ENCODE measurements at regions not wholly inside any gene's neighbourhood (a gene's known extent, or its start where the extent isn't known, plus 50 kb on each side); places are given as distances from the start of the nearest gene placed in this dataset.

DNA sequence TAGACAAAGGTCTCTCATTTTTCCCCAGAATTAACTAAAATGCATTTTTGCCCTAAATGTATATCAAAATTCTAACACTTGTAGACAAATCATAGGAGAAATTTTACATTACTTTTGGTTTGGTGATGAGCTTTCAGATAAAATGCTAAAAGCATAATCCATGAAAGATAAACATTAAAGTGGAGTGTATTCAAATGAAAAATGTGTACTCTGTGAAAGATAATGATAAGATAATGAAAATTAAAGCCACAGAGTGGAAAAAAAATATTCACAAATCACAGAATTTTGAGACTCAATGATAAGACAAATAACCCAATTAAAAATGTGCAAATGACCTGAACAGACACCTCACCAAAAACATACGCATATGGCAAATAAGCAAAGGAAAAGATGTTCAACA lies 176.9 kb upstream of the ADAMTS16 start:
- H3K27me3 ChIP-seq (ENCODE audit: insufficient read depth, low read length, poor library complexity), result no peaks in the 10 kb centered on the region
- H3K4me2 ChIP-seq (ENCODE audit: low read length), result no peak overlapping the region
- H2BK15ac ChIP-seq (replicated peaks; ENCODE audit: low read depth), result no peak overlapping the region
- no peak overlapping the region for H2BK5ac ChIP-seq (ENCODE audit: low read length)
- H3K79me2 ChIP-seq (ENCODE audit: control insufficient read depth, insufficient read depth, low read length), result no peaks in the 10 kb centered on the region
- no peak overlapping the region for H3K56ac ChIP-seq (ENCODE audit: low read length)
- H3K23ac ChIP-seq (ENCODE audit: low read length), result no peak overlapping the region
- H4K5ac ChIP-seq (ENCODE audit: low read length), result no peak overlapping the region
- no peak overlapping the region for H3K9ac ChIP-seq (ENCODE audit: low read length)
- H3K79me1 ChIP-seq (ENCODE audit: low read length), result no peaks in the 10 kb centered on the region
- no peak overlapping the region for H4K8ac ChIP-seq (ENCODE audit: low read depth, low read length)
- H3K4me3 ChIP-seq (ENCODE audit: low read length), result no peak overlapping the region
- no peak overlapping the region for H2AK5ac ChIP-seq (ENCODE audit: low read length)
- H3K4me1 ChIP-seq (ENCODE audit: control insufficient read depth, low read depth, low read length), result no peaks in the 10 kb centered on the region
- WGBS (ENCODE audit: extremely low coverage, insufficient coverage, low lambda C conversion rate), result no CpG with 5 or more reads among the region's 1 CpG
- no peak overlapping the region for H2BK120ac ChIP-seq (ENCODE audit: low read depth, low read length)
- H3K18ac ChIP-seq (ENCODE audit: low read length), result no peak overlapping the region
- no peaks in the 10 kb centered on the region for H3K36me3 ChIP-seq (ENCODE audit: control insufficient read depth, insufficient read depth, low read length)
- no peak overlapping the region for H3K27ac ChIP-seq (ENCODE audit: low read depth, low read length)
- no peak overlapping the region for H3K4ac ChIP-seq (ENCODE audit: low read depth, low read length)
- DNase-seq, result no peak

DNA sequence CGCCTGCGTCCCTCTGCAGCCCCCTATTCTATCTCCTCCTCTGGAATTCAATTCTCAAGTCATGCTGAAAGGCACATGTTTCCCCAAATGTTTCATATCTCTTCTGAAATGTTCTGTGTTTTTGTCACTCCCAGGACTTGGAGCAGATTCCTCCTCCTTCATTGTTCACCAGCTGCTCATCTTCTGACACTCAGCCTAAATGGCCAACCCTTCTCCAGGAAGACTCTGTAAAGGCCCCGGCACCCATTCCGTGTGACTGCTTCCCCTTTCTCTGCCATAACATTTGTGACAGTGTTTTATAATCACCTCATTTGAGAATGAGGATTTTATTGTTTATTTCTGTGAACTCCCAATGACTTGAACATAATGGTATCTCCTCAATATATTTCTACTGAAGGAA lies 170.8 kb upstream of the ADAMTS16 start:
- Histone ChIP-seq H3K4ac (ENCODE audit: low read depth, low read length) (no peak overlapping the region), H4K8ac (ENCODE audit: low read depth, low read length) (no peak overlapping the region), H2BK120ac (ENCODE audit: low read depth, low read length) (no peak overlapping the region), H3K27ac (ENCODE audit: low read depth, low read length) (no peak overlapping the region), H3K36me3 (ENCODE audit: control insufficient read depth, insufficient read depth, low read length) (no peaks in the 10 kb centered on the region), H3K4me3 (ENCODE audit: low read length) (no peak overlapping the region), H2BK5ac (ENCODE audit: low read length) (no peak overlapping the region), H3K18ac (ENCODE audit: low read length) (no peak overlapping the region), H2AK5ac (ENCODE audit: low read length) (no peak overlapping the region), H3K9ac (ENCODE audit: low read length) (no peak overlapping the region), H3K27me3 (ENCODE audit: insufficient read depth, low read length, poor library complexity) (no peaks in the 10 kb centered on the region), H3K56ac (ENCODE audit: low read length) (no peak overlapping the region), H3K79me2 (ENCODE audit: control insufficient read depth, insufficient read depth, low read length) (no peaks in the 10 kb centered on the region), H3K79me1 (ENCODE audit: low read length) (no peaks in the 10 kb centered on the region), H2BK15ac (replicated peaks; ENCODE audit: low read depth) (no peak overlapping the region), H3K4me2 (ENCODE audit: low read length) (no peak overlapping the region), H3K4me1 (ENCODE audit: control insufficient read depth, low read depth, low read length) (no peaks in the 10 kb centered on the region), H4K5ac (ENCODE audit: low read length) (no peak overlapping the region), H3K23ac (ENCODE audit: low read length) (no peak overlapping the region)
- no CpG with 5 or more reads among the region's 4 CpGs for WGBS (ENCODE audit: extremely low coverage, insufficient coverage, low lambda C conversion rate)
- DNase-seq, result no peak

GRCh38 chr5:4970171-4970570 lies 170.0 kb upstream of the ADAMTS16 start:
- H3K4ac ChIP-seq (ENCODE audit: low read depth, low read length), result no peak overlapping the region

GRCh38 chr5:4976902-4977301 lies 163.2 kb upstream of the ADAMTS16 start:
- Histone ChIP-seq H2BK15ac (replicated peaks; ENCODE audit: low read depth) (no peak overlapping the region), H4K8ac (ENCODE audit: low read depth, low read length) (no peak overlapping the region), H3K79me1 (ENCODE audit: low read length) (no peaks in the 10 kb centered on the region), H3K79me2 (ENCODE audit: control insufficient read depth, insufficient read depth, low read length) (no peaks in the 10 kb centered on the region), H4K5ac (ENCODE audit: low read length) (no peak overlapping the region), H3K9ac (ENCODE audit: low read length) (no peak overlapping the region), H3K56ac (ENCODE audit: low read length) (no peak overlapping the region), H3K27ac (ENCODE audit: low read depth, low read length) (no peak overlapping the region), H3K4me3 (ENCODE audit: low read length) (no peak overlapping the region), H2BK5ac (ENCODE audit: low read length) (no peak overlapping the region), H3K27me3 (ENCODE audit: insufficient read depth, low read length, poor library complexity) (no peaks in the 10 kb centered on the region), H3K4ac (ENCODE audit: low read depth, low read length) (no peak overlapping the region), H3K18ac (ENCODE audit: low read length) (no peak overlapping the region), H2AK5ac (ENCODE audit: low read length) (no peak overlapping the region), H3K4me1 (ENCODE audit: control insufficient read depth, low read depth, low read length) (no peaks in the 10 kb centered on the region), H3K36me3 (ENCODE audit: control insufficient read depth, insufficient read depth, low read length) (no peaks in the 10 kb centered on the region), H3K23ac (ENCODE audit: low read length) (no peak overlapping the region), H3K4me2 (ENCODE audit: low read length) (no peak overlapping the region), H2BK120ac (ENCODE audit: low read depth, low read length) (no peak overlapping the region)
- DNase-seq, result peak; percentile 2
- WGBS (ENCODE audit: extremely low coverage, insufficient coverage, low lambda C conversion rate), result no CpG with 5 or more reads among the region's 1 CpG

More at GRCh38 chr5:4970171-4970570, 170.0 kb upstream of the ADAMTS16 start:
- no peaks in the 10 kb centered on the region for H3K79me2 ChIP-seq (ENCODE audit: control insufficient read depth, insufficient read depth, low read length)
- no peak overlapping the region for H4K8ac ChIP-seq (ENCODE audit: low read depth, low read length)
- no peak overlapping the region for H2BK15ac ChIP-seq (replicated peaks; ENCODE audit: low read depth)
- no peak overlapping the region for H3K27ac ChIP-seq (ENCODE audit: low read depth, low read length)
- no peaks in the 10 kb centered on the region for H3K27me3 ChIP-seq (ENCODE audit: insufficient read depth, low read length, poor library complexity)
- no peaks in the 10 kb centered on the region for H3K4me1 ChIP-seq (ENCODE audit: control insufficient read depth, low read depth, low read length)
- H3K79me1 ChIP-seq (ENCODE audit: low read length), result no peaks in the 10 kb centered on the region
- no peak overlapping the region for H3K9ac ChIP-seq (ENCODE audit: low read length)
- no peak overlapping the region for H2AK5ac ChIP-seq (ENCODE audit: low read length)
- DNase-seq, result no peak
- H3K56ac ChIP-seq (ENCODE audit: low read length), result no peak overlapping the region
- no peaks in the 10 kb centered on the region for H3K36me3 ChIP-seq (ENCODE audit: control insufficient read depth, insufficient read depth, low read length)
- H4K5ac ChIP-seq (ENCODE audit: low read length), result no peak overlapping the region
- no peak overlapping the region for H3K18ac ChIP-seq (ENCODE audit: low read length)
- WGBS (ENCODE audit: extremely low coverage, insufficient coverage, low lambda C conversion rate), result no CpG with 5 or more reads among the region's 4 CpGs
- no peak overlapping the region for H3K23ac ChIP-seq (ENCODE audit: low read length)
- H3K4me3 ChIP-seq (ENCODE audit: low read length), result no peak overlapping the region
- no peak overlapping the region for H2BK5ac ChIP-seq (ENCODE audit: low read length)
- no peak overlapping the region for H3K4me2 ChIP-seq (ENCODE audit: low read length)
- no peak overlapping the region for H2BK120ac ChIP-seq (ENCODE audit: low read depth, low read length)

- no peaks in the 10 kb centered on the region for H3K79me2 ChIP-seq (ENCODE audit: control insufficient read depth, insufficient read depth, low read length)
- H3K27ac ChIP-seq (ENCODE audit: low read depth, low read length), result no peak overlapping the region
- no CpG with 5 or more reads among the region's 5 CpGs for WGBS (ENCODE audit: extremely low coverage, insufficient coverage, low lambda C conversion rate)
Observed at GRCh38 chr5:4977416-4978110, 162.6 kb upstream of the ADAMTS16 start.

GRCh38 chr5:4980201-4980600 lies 159.9 kb upstream of the ADAMTS16 start:
- Histone ChIP-seq H3K4me1 (ENCODE audit: control insufficient read depth, low read depth, low read length) (no peaks in the 10 kb centered on the region), H3K56ac (ENCODE audit: low read length) (no peak overlapping the region), H2BK15ac (replicated peaks; ENCODE audit: low read depth) (no peak overlapping the region), H2BK5ac (ENCODE audit: low read length) (no peak overlapping the region), H3K4me2 (ENCODE audit: low read length) (no peak overlapping the region), H3K79me1 (ENCODE audit: low read length) (no peaks in the 10 kb centered on the region), H3K4me3 (ENCODE audit: low read length) (no peak overlapping the region), H4K5ac (ENCODE audit: low read length) (no peak overlapping the region), H4K8ac (ENCODE audit: low read depth, low read length) (no peak overlapping the region), H3K23ac (ENCODE audit: low read length) (no peak overlapping the region), H2AK5ac (ENCODE audit: low read length) (no peak overlapping the region), H3K9ac (ENCODE audit: low read length) (no peak overlapping the region), H2BK120ac (ENCODE audit: low read depth, low read length) (no peak overlapping the region), H3K18ac (ENCODE audit: low read length) (no peak overlapping the region), H3K79me2 (ENCODE audit: control insufficient read depth, insufficient read depth, low read length) (no peaks in the 10 kb centered on the region), H3K27ac (ENCODE audit: low read depth, low read length) (no peak overlapping the region), H3K27me3 (ENCODE audit: insufficient read depth, low read length, poor library complexity) (no peaks in the 10 kb centered on the region), H3K36me3 (ENCODE audit: control insufficient read depth, insufficient read depth, low read length) (no peaks in the 10 kb centered on the region), H3K4ac (ENCODE audit: low read depth, low read length) (no peak overlapping the region)
- WGBS (ENCODE audit: extremely low coverage, insufficient coverage, low lambda C conversion rate), result no CpG with 5 or more reads among the region's 5 CpGs
- DNase-seq, result no peak

More at GRCh38 chr5:4977416-4978110, 162.6 kb upstream of the ADAMTS16 start:
- Histone ChIP-seq H3K4ac (ENCODE audit: low read depth, low read length) (no peak overlapping the region), H3K4me2 (ENCODE audit: low read length) (no peak overlapping the region), H3K56ac (ENCODE audit: low read length) (no peak overlapping the region), H3K23ac (ENCODE audit: low read length) (no peak overlapping the region), H4K5ac (ENCODE audit: low read length) (no peak overlapping the region), H3K18ac (ENCODE audit: low read length) (no peak overlapping the region), H3K27me3 (ENCODE audit: insufficient read depth, low read length, poor library complexity) (no peaks in the 10 kb centered on the region), H3K79me1 (ENCODE audit: low read length) (no peaks in the 10 kb centered on the region), H3K4me3 (ENCODE audit: low read length) (no peak overlapping the region), H3K4me1 (ENCODE audit: control insufficient read depth, low read depth, low read length) (no peaks in the 10 kb centered on the region), H3K36me3 (ENCODE audit: control insufficient read depth, insufficient read depth, low read length) (no peaks in the 10 kb centered on the region), H2BK15ac (replicated peaks; ENCODE audit: low read depth) (no peak overlapping the region), H2BK120ac (ENCODE audit: low read depth, low read length) (no peak overlapping the region), H2AK5ac (ENCODE audit: low read length) (no peak overlapping the region), H4K8ac (ENCODE audit: low read depth, low read length) (no peak overlapping the region), H2BK5ac (ENCODE audit: low read length) (no peak overlapping the region), H3K9ac (ENCODE audit: low read length) (no peak overlapping the region)
- DNase-seq, result no peak
